C4-2B (cell line): ENCODE measurements at regions not wholly inside any gene's neighbourhood (a gene's known extent, or its start where the extent isn't known, plus 50 kb on each side); places are given as distances from the start of the nearest gene placed in this dataset.

Source experiments
- H3K27ac ChIP-seq: fragments of 450-650 bp; 2 replicates; pipeline ENCODE4 v1.5.1; 2017
- CTCF ChIP-seq: fragments of 450-650 bp; conservative IDR thresholded peaks from 2 replicates; pipeline ENCODE4 v1.5.1; 2017; ENCODE audit warnings: mild to moderate bottlenecking
- ZFX ChIP-seq: fragments of 450-650 bp; IDR thresholded peaks from 2 replicates; pipeline ENCODE4 v1.6.1; 2017

GRCh38 chr11:70636659-70637058 lies 238.3 kb downstream of the CTTN start:
- TF ChIP-seq ZFX, result no peak
- no peak for TF ChIP-seq CTCF
- H3K27ac ChIP-seq, result no peak overlapping the region

- H3K27ac ChIP-seq, result no peak overlapping the region
- no peak for TF ChIP-seq CTCF
- TF ChIP-seq ZFX, result no peak
Observed at GRCh38 chr11:70637186-70637800, 239.0 kb downstream of the CTTN start.

GRCh38 chr11:70637949-70638583 lies 239.7 kb downstream of the CTTN start:
- TF ChIP-seq CTCF, result no peak
- TF ChIP-seq ZFX, result no peak
- no peak overlapping the region for H3K27ac ChIP-seq

GRCh38 chr11:70640408-70640807 lies 242.1 kb downstream of the CTTN start:
- no peak overlapping the region for H3K27ac ChIP-seq
- TF ChIP-seq ZFX (no peak), CTCF (no peak)

- H3K27ac ChIP-seq, result no peak overlapping the region
- TF ChIP-seq CTCF (no peak), ZFX (no peak)
Observed at GRCh38 chr11:70641369-70641768, 243.0 kb downstream of the CTTN start.

GRCh38 chr11:70642266-70642665 lies 243.9 kb downstream of the CTTN start:
- no peak for TF ChIP-seq CTCF
- no peak overlapping the region for H3K27ac ChIP-seq

- H3K27ac ChIP-seq, result no peak overlapping the region
- TF ChIP-seq ZFX (no peak), CTCF (no peak)
Observed at GRCh38 chr11:70643642-70644041, 245.3 kb downstream of the CTTN start.
